Trophoblast cell (in vitro differentiated cells and primary cell): ENCODE measurements at regions not wholly inside any gene's neighbourhood (a gene's known extent, or its start where the extent isn't known, plus 50 kb on each side); places are given as distances from the start of the nearest gene placed in this dataset.

Experiments
- DNase-seq, 2 donors: peaks; one replicate each; pipeline ENCODE4 v3.0.0-alpha.2; 2016
- H2AFZ ChIP-seq: 2 replicates; pipeline ENCODE4 v1.6.1; 2013; ENCODE audit warnings: low read length, moderate library complexity, mild to moderate bottlenecking; ENCODE audit not compliant: insufficient read depth, poor library complexity
- H2AK5ac ChIP-seq: 2 replicates; pipeline ENCODE4 v1.6.1; 2013; ENCODE audit warnings: mild to moderate bottlenecking, low read length
- H2BK120ac ChIP-seq: 2 replicates; pipeline ENCODE4 v1.6.1; 2013; ENCODE audit warnings: low read length, mild to moderate bottlenecking, moderate library complexity; ENCODE audit not compliant: insufficient read depth, poor library complexity
- H2BK12ac ChIP-seq: 2 replicates; pipeline ENCODE4 v1.6.1; 2013; ENCODE audit warnings: mild to moderate bottlenecking, low read length, moderate library complexity
- H2BK5ac ChIP-seq: 2 replicates; pipeline ENCODE4 v1.6.1; 2013; ENCODE audit warnings: low read length, low read depth, moderate library complexity, mild to moderate bottlenecking; ENCODE audit not compliant: poor library complexity
- H3K14ac ChIP-seq: 2 replicates; pipeline ENCODE4 v1.6.1; 2013; ENCODE audit warnings: mild to moderate bottlenecking, low read length
- H3K18ac ChIP-seq: 2 replicates; pipeline ENCODE4 v1.6.1; 2013; ENCODE audit warnings: mild to moderate bottlenecking, low read length
- H3K23ac ChIP-seq: 2 replicates; pipeline ENCODE4 v1.6.1; 2013; ENCODE audit warnings: low read length
- H3K27ac ChIP-seq: 2 replicates; pipeline ENCODE4 v1.5.1; 2013; ENCODE audit warnings: low read depth, mild to moderate bottlenecking, inconsistent platforms, low read length, moderate library complexity
- H3K27me3 ChIP-seq: 2 replicates; pipeline ENCODE4 v1.6.1; 2013; ENCODE audit warnings: inconsistent platforms, mild to moderate bottlenecking, low read length, moderate library complexity; ENCODE audit not compliant: insufficient read depth
- H3K36me3 ChIP-seq, 2 experiments: 1 replicate in 1 of 2; 2 replicates in 1 of 2; pipeline ENCODE4 v1.6.1; 2013; ENCODE audit warnings: low read length in 2 of 2, mild to moderate bottlenecking in 2 of 2, moderate library complexity in 1 of 2; ENCODE audit not compliant: insufficient read depth in 2 of 2, control insufficient read depth in 1 of 2
- H3K4ac ChIP-seq: 2 replicates; pipeline ENCODE4 v1.6.1; 2013; ENCODE audit warnings: low read depth, mild to moderate bottlenecking, low read length, moderate library complexity
- H3K4me1 ChIP-seq, 2 experiments: 1 replicate in 1 of 2; 2 replicates in 1 of 2; pipeline ENCODE4 v1.6.1; 2013; ENCODE audit warnings: low read length in 2 of 2, mild to moderate bottlenecking in 2 of 2, moderate library complexity in 1 of 2; ENCODE audit not compliant: insufficient read depth in 2 of 2, control insufficient read depth in 1 of 2
- H3K4me2 ChIP-seq: 2 replicates; pipeline ENCODE4 v1.6.1; 2013; ENCODE audit warnings: inconsistent platforms, mild to moderate bottlenecking, low read length, moderate library complexity
- H3K4me3 ChIP-seq: 2 replicates; pipeline ENCODE4 v1.5.1; 2013; ENCODE audit warnings: mild to moderate bottlenecking, low read depth, low read length, inconsistent platforms
- H3K79me1 ChIP-seq: one replicate; pipeline ENCODE4 v1.6.1; 2013; ENCODE audit warnings: low read length
- H3K79me2 ChIP-seq: 2 replicates; pipeline ENCODE4 v1.6.1; 2013; ENCODE audit warnings: low read length, mild to moderate bottlenecking; ENCODE audit not compliant: control insufficient read depth, insufficient read depth, poor library complexity
- H3K9ac ChIP-seq: 2 replicates; pipeline ENCODE4 v1.6.1; 2013; ENCODE audit warnings: mild to moderate bottlenecking, low read length
- H3K9me3 ChIP-seq: 2 replicates; pipeline ENCODE4 v1.6.1; 2013; ENCODE audit warnings: low read depth, mild to moderate bottlenecking, control low read depth, inconsistent platforms, low read length; ENCODE audit not compliant: insufficient read depth
- H4K12ac ChIP-seq: 2 replicates; pipeline ENCODE4 v1.6.1; 2013; ENCODE audit warnings: low read depth, mild to moderate bottlenecking, low read length, moderate library complexity
- H4K8ac ChIP-seq: 2 replicates; pipeline ENCODE4 v1.6.1; 2013; ENCODE audit warnings: low read depth, mild to moderate bottlenecking, low read length, moderate library complexity
- H4K91ac ChIP-seq: one replicate; pipeline ENCODE4 v1.6.1; 2013; ENCODE audit warnings: low read depth, mild to moderate bottlenecking, low read length, moderate library complexity
- WGBS: extraction: QIAGEN DNeasy Blood & Tissue Kit; methylation state at CpG from one replicate; pipeline ENCODE4 v1.1.7; 2013; ENCODE audit warnings: missing lambda C conversion rate; ENCODE audit not compliant: insufficient read length, insufficient coverage; ENCODE audit errors: extremely low coverage; 5-methylcytosine and 5-hydroxymethylcytosine counted together

DNA sequence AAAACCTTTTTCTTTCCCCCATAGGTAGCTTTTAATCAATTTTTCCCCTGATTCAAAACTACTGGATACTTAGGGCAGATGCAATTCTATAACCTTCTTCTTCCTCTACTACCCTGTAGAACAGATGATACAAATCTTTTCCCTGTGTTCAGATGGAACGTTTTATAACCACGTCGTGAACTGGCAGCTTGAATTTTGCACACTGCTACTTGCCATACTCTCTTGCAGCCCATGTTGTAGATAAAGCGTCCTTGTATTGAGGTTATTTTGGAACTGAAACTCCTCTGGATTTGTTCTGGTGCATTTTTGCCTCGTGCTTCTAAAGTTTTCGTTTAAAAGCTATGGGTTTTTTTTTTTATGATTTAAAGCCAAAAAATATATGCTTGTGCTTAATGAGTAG, 440.2 kb downstream of the RFPL4B start:
- H3K79me2 ChIP-seq: no peaks in the 10 kb centered on the region
- H3K9ac ChIP-seq: no peak overlapping the region
- no peak overlapping the region for H3K27ac ChIP-seq
- no peaks in the 10 kb centered on the region for H3K27me3 ChIP-seq
- no peak overlapping the region for H3K4me3 ChIP-seq
- no peak overlapping the region for H2AFZ ChIP-seq
- no peak overlapping the region for H3K14ac ChIP-seq
- H2BK12ac ChIP-seq: no peak overlapping the region
- no peak overlapping the region for H3K4ac ChIP-seq
- no peak overlapping the region for H4K12ac ChIP-seq
- H3K23ac ChIP-seq: no peak overlapping the region
- H3K79me1 ChIP-seq: no peaks in the 10 kb centered on the region
- H4K8ac ChIP-seq: no peak overlapping the region
- no peaks in the 10 kb centered on the region for H3K4me1 ChIP-seq
- no peak overlapping the region for H3K18ac ChIP-seq
- H2BK120ac ChIP-seq: no peak overlapping the region
- no peak overlapping the region for H3K4me2 ChIP-seq
- H3K36me3 ChIP-seq: no peaks in the 10 kb centered on the region
- no peak for DNase-seq
- no peak overlapping the region for H2AK5ac ChIP-seq
- H4K91ac ChIP-seq: no peak overlapping the region
- H3K9me3 ChIP-seq: no peaks in the 10 kb centered on the region
- no peak overlapping the region for H2BK5ac ChIP-seq
- WGBS: no CpG with 5 or more reads among the region's 6 CpGs

DNA sequence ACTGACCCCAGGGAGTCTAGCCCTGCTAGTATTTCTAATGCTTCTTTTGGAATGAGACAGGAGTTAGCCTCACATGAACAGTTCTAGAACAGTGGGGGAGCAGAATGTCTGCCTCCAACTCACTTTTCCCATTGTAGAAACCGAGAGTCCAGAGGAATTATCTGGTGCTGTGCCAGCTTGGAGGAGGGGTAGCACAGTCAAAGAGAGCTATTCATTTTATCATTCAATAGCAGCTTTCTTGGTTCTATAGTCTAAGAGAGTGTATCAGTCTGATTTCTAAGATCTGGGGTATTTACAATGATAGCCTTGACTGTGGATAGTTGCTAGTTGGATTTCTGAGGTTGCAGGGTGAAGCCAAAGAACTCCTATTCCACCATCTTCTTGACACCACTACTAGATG, 448.2 kb downstream of the RFPL4B start:
- Histone ChIP-seq H4K8ac (no peak overlapping the region), H2BK12ac (no peak overlapping the region), H2BK5ac (no peak overlapping the region), H3K14ac (no peak overlapping the region), H3K4ac (no peak overlapping the region), H4K91ac (no peak overlapping the region), H3K4me3 (no peak overlapping the region), H2BK120ac (no peak overlapping the region), H4K12ac (no peak overlapping the region), H2AK5ac (no peak overlapping the region), H3K79me2 (no peaks in the 10 kb centered on the region), H2AFZ (no peak overlapping the region), H3K9ac (no peak overlapping the region), H3K4me2 (no peak overlapping the region), H3K4me1 (no peaks in the 10 kb centered on the region), H3K79me1 (no peaks in the 10 kb centered on the region), H3K23ac (no peak overlapping the region), H3K9me3 (no peaks in the 10 kb centered on the region), H3K27ac (no peak overlapping the region), H3K36me3 (no peaks in the 10 kb centered on the region), H3K27me3 (no peaks in the 10 kb centered on the region), H3K18ac (no peak overlapping the region)
- WGBS: no CpG with 5 or more reads among the region's 1 CpG
- DNase-seq: no peak

GRCh38 chr6:112796712-112797111, 449.6 kb downstream of the RFPL4B start:
- Histone ChIP-seq H2BK12ac (no peak overlapping the region), H4K91ac (no peak overlapping the region), H2BK120ac (no peak overlapping the region), H2AFZ (no peak overlapping the region), H3K79me1 (no peaks in the 10 kb centered on the region), H3K18ac (no peak overlapping the region), H3K27me3 (no peaks in the 10 kb centered on the region), H2AK5ac (no peak overlapping the region), H3K9ac (no peak overlapping the region), H2BK5ac (no peak overlapping the region), H3K4me1 (peaks cover 0 to under 1% of the 10 kb centered on the region in 2 experiments), H3K79me2 (no peaks in the 10 kb centered on the region), H4K8ac (no peak overlapping the region), H4K12ac (no peak overlapping the region), H3K4me2 (no peak overlapping the region), H3K36me3 (no peaks in the 10 kb centered on the region), H3K4me3 (no peak overlapping the region), H3K23ac (no peak overlapping the region), H3K9me3 (no peaks in the 10 kb centered on the region), H3K4ac (no peak overlapping the region), H3K27ac (no peak overlapping the region), H3K14ac (no peak overlapping the region)
- WGBS: no CpG with 5 or more reads among the region's 1 CpG
- DNase-seq: no peak

DNA sequence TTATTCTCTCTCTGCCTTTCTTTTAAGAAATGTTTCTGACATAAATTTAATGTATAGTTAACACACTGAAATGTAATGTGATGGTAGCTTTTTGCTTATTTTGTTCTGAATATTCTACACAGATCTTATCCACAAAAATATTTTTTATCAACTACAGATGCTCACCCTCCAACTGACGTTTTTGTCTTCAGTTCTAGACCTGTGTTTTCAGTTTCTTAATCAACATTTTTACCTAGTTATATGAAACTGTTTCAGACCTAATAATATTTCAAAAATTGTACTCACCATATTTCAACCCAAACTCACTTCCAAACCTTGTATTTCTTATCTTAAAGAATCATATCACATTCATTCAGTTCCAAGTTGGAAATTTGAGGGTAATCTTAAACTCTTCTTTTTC, 452.8 kb downstream of the RFPL4B start:
- no peaks in the 10 kb centered on the region for H3K36me3 ChIP-seq
- H2AK5ac ChIP-seq: no peak overlapping the region
- H3K4me3 ChIP-seq: no peak overlapping the region
- no peak overlapping the region for H2BK5ac ChIP-seq
- no peak overlapping the region for H3K4me2 ChIP-seq
- no peak overlapping the region for H2AFZ ChIP-seq
- peaks cover 0 to 1% of the 10 kb centered on the region in 2 experiments for H3K4me1 ChIP-seq
- no peak overlapping the region for H3K27ac ChIP-seq
- H3K9ac ChIP-seq: no peak overlapping the region
- H3K4ac ChIP-seq: no peak overlapping the region
- no peak overlapping the region for H4K8ac ChIP-seq
- no peaks in the 10 kb centered on the region for H3K9me3 ChIP-seq
- no peaks in the 10 kb centered on the region for H3K79me2 ChIP-seq
- no peak overlapping the region for H3K14ac ChIP-seq
- DNase-seq: no peak
- no peak overlapping the region for H3K18ac ChIP-seq
- no CpG with 5 or more reads among the region's 1 CpG for WGBS
- H3K23ac ChIP-seq: no peak overlapping the region
- no peak overlapping the region for H2BK120ac ChIP-seq
- no peaks in the 10 kb centered on the region for H3K27me3 ChIP-seq
- no peak overlapping the region for H4K91ac ChIP-seq
- no peak overlapping the region for H4K12ac ChIP-seq
- H2BK12ac ChIP-seq: no peak overlapping the region
- no peaks in the 10 kb centered on the region for H3K79me1 ChIP-seq
